ENCODE measurements at regions not wholly inside any gene's neighbourhood (a gene's known extent, or its start where the extent isn't known, plus 50 kb on each side); places are given as distances from the start of the nearest gene placed in this dataset.

DNA sequence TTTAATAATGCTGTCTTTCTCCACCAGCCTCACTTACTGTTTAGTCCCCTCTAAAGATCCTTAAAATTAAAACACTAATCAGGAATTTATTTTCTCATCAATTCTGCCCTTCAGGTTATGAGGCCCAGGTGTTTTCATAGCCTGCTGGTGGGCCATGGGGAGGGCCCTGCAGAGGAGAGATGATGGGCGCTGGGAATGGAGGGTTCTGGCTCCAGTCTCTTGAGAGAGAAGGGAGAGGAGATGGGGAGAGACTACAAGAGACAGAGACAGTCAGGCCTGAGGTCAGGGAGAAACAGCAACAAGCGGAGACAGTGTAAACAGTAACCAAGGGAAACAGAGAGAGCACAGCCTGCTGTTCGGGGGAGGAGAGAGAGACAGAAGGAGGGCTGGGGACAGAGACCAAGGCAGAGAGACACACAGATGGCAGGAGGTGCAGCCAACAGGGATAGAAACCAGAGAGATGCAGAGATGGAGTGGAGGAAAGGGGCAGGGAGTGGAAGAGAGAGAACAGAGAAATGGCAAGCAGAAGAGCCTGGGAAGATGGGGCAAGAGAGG is 187.3 kb upstream of the SYT13 start:
- DNase-seq (ENCODE audit: low read depth) = no peak

DNA sequence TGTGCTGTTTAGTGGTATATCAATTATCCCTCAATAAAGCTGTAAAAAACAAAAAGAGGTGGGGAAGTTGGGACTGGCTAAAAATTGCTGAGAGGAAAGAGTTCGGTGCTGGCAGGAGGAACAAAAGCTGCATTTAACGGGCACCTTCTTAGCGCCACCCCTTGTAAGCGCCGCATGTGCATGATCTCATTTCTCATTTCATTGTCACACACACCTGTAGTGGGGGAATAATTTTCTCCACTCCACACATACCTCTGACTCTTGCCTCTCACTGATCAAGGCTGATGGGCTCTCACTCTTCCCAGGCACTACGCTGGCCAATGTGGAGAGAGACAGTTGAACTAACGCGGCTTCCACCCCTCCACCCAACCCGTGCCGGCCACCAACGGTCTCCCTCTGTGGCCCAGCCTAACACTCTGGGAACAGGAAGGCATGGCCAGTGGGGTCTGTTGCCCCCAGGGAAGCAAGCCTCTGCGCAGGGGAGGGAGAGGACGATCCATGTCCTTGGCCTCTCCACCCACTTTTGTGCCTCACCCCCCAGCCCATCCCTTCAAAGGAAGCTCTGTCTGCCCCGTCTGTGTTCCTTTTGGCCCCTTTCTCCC is 186.7 kb upstream of the SYT13 start:
- no peak for DNase-seq (ENCODE audit: low read depth)

GRCh38 chr11:45471266-45471665 is 185.1 kb upstream of the SYT13 start:
- DNase-seq (ENCODE audit: low read depth) = no peak

DNA sequence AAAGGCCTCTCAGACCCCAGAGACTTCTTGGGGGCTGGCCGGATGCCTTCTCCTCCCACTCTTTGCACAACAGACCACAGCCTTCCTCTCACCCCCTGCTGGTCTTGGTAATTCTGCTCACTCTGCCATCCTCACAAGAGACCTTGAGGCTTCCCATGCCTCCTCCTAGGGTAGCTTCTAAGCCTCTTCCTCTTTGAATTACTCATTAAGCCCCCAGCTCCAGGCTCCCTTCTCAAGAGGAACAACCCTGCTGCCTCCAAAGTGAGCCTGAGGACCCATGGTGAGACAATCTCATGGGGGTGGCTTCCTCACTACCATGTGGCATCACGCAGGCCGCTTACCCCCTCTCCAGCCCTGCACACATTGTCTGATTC is 184.6 kb upstream of the SYT13 start:
- no peak for DNase-seq (ENCODE audit: low read depth)

DNA sequence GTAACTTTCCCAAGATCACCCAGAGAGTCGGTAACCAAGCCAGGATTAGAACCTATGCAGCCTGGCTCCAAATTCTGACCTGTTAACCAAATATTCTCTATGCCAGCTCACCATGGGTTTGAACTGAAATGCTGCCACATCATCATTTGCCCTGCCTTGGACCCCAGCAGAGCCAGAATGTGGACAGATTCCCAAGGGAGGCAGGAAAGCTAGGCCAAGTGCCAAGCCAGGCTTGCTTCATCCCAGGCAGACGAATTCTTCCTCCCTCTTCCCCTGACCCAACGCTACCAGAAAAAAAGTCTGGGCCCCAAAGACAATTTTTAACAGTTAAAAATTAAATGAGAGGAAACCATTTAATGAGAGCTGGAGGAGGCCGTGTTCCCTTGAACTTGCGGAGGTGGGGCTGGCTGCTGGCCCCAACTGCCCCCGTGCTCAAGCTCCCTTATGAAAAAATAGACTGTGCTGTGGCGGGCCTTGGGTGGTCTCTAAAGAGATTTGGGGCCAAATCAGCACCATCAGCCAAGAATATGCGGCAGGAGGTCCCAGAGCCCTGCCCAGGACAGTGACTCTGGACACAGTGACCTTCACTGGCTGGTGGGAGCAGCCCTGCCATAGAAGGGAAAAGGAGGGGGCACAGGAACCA is 184.1 kb upstream of the SYT13 start:
- peak; percentile 54 for DNase-seq (ENCODE audit: low read depth)

- peak; percentile 27 for DNase-seq (ENCODE audit: low read depth)
These were observed 182.2 kb upstream of the SYT13 start for GRCh38 chr11:45468267-45468856.

GRCh38 chr11:45463541-45463940 is 177.4 kb upstream of the SYT13 start:
- no peak for DNase-seq (ENCODE audit: low read depth)

GRCh38 chr11:45461514-45461913 is 175.4 kb upstream of the SYT13 start:
- DNase-seq (ENCODE audit: low read depth) = no peak

GRCh38 chr11:45459491-45459890 is 173.3 kb upstream of the SYT13 start:
- DNase-seq (ENCODE audit: low read depth) = no peak

DNA sequence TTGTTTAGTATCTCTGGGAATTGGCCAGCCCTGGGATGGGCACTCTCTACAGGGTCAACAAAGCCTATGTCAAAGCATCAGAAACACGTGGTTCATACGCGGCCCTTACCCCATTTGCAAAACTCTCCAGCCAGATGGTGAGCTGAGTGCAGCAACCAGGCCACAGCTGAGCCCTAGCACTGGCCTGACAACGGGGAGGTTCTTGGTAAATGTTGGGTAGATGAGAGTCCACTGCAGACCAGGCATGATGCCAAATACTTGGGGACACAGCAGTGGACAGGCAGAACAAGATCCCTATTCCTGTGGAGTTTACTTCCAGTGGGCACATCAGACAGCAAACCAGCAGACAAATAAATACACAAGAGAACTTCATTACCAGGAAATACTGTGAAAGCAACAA is 172.1 kb upstream of the SYT13 start:
- no peak for DNase-seq (ENCODE audit: low read depth)

- peak; percentile 93 for DNase-seq (ENCODE audit: low read depth)
These were observed 171.5 kb upstream of the SYT13 start for GRCh38 chr11:45457649-45458048.

GRCh38 chr11:45456686-45457085 is 170.5 kb upstream of the SYT13 start:
- no peak for DNase-seq (ENCODE audit: low read depth)

DNA sequence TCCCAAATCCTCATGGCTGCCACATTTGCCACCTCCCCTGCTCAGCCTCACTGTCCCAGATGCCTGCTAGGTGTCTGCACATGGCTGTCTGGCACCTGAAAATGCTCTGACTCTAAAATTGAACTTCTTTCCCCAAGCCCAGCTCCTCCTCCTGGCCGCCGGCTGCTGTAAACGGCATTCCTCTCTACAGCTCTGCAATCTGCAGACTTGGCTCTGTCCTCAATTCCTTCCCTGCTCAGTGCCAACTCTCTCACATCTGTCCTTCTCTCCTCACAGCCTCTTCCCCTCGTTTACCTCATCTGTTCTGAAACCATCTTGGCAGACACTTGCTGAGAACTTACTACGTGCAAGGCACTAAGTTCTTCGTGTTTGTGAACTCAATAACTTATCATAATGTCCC is 169.4 kb upstream of the SYT13 start:
- DNase-seq (ENCODE audit: low read depth) = peak; percentile 28

DNA sequence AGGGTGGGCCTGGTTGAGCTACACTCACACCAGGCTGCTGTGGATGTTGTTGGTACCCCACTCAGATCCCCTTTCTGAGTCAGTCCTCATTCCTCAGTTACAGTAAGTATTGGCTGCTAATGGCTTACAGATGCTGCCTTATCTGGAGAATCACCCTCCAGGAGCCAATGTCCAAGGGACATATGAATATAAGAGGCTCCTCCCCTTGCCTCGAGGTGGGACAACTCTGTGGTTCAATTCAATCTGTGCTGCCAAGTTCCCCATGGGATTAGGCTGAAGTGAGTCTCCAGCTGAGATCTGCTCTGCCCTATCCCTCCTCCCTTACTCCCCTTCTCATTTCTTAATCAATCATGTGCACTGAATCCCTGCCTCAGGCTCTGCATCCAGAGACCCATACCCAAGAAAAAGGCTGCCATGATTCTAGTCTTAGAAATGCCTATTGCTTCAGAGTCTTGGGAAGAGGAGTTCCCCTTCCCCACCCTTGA is 168.8 kb upstream of the SYT13 start:
- peak; percentile 9 for DNase-seq (ENCODE audit: low read depth)

GRCh38 chr11:45453721-45454120 is 167.6 kb upstream of the SYT13 start:
- DNase-seq (ENCODE audit: low read depth) = no peak

DNA sequence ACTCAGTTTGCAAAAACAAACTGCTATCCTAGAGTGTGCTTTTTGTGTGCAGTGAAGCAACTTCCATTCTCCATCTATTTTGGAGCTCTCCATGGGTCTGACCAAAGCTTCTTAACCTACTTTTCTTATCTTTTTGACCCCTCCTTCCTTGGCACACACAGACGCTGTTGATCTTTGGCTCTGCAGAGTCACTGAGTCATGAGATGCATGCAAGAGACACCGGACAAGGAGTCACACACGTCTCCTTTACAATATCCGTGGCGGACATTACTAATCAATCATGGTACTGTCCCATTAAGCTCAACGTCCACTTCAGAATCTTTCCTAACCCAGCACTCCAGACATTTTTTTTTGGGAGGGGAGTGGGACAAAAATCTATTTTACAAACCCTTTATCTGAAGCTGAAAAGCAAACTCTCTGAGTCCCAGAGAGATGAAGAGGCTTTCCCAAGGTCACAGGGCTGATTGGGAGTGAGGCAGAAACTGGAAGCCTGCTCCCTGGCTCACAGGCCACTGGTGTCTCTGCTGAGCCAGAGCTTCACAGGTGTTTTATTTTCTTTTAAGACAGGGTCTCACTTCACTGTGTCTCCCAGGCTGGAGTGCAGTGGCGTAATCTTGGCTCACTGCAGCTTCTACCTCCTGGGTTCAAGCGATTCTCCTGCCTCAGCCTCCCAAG is 165.8 kb upstream of the SYT13 start:
- peak; percentile 11 for DNase-seq (ENCODE audit: low read depth)

- peak; percentile 45 for DNase-seq (ENCODE audit: low read depth)
These were observed 164.0 kb upstream of the SYT13 start for GRCh38 chr11:45450189-45450588.

GRCh38 chr11:45449036-45449601 is 163.0 kb upstream of the SYT13 start:
- DNase-seq (ENCODE audit: low read depth) = no peak

GRCh38 chr11:45448561-45448960 is 162.4 kb upstream of the SYT13 start:
- no peak for DNase-seq (ENCODE audit: low read depth)

DNA sequence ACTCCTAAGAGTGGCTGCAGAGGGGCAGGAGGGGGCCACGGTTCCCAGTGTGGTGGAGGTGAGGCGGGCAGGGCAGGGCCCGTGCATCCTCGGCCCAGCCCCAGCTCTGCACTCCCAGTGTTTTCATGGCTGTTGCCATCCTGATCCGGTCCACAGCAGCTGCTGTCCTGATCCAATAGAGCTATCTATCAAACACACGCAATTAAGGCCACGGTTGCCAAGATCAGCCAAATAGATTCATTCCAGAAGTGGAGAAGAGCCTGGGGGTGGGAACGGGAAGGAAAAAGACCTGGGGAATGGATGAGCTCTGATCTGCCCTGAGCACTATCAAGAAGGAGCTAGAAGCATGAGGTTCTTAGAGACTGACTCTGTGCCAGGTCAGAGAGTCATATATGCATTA is 160.9 kb upstream of the SYT13 start:
- DNase-seq (ENCODE audit: low read depth) = no peak

- no peak for DNase-seq (ENCODE audit: low read depth)
These were observed 160.3 kb upstream of the SYT13 start for GRCh38 chr11:45446434-45446833.

DNA sequence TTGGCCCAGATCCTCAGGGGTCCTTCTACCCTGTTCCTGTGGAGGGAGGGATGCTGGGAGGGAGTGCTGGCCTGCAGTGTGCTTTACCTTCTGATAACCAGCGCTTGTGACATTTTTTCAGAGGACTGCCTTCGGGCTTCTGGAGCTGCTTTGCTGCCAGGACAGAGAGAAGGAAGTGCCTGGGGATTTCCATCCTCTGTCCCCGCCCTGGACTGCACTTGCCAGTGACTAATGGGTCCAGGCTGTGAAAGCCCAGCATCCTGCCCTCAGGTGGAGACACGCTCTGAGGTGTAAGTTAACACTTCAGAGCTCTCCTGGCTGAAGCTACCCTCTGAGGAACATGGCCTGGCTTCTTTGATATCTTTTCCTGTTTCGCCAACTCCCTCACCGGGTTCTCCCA is 158.7 kb upstream of the SYT13 start:
- DNase-seq (ENCODE audit: low read depth) = no peak

All from EH (cell line).